Activated CD8-positive, alpha-beta memory T cell treated with anti-CD3 and anti-CD28 coated beads, Interleukin-2, amount 50 U/mL, for 24 hours (primary cell): ENCODE measurements at regions not wholly inside any gene's neighbourhood (a gene's known extent, or its start where the extent isn't known, plus 50 kb on each side); places are given as distances from the start of the nearest gene placed in this dataset.
"Not testable (repeated sequence)": the region's sequence is repeated elsewhere in the genome, so short reads cannot be mapped to it uniquely, and the experiment has no call there.

Experiments used
- DNase-seq: peaks from one replicate; pipeline ENCODE4 v3.0.0-alpha.2; 2020; ENCODE audit errors: extremely low read depth

DNA sequence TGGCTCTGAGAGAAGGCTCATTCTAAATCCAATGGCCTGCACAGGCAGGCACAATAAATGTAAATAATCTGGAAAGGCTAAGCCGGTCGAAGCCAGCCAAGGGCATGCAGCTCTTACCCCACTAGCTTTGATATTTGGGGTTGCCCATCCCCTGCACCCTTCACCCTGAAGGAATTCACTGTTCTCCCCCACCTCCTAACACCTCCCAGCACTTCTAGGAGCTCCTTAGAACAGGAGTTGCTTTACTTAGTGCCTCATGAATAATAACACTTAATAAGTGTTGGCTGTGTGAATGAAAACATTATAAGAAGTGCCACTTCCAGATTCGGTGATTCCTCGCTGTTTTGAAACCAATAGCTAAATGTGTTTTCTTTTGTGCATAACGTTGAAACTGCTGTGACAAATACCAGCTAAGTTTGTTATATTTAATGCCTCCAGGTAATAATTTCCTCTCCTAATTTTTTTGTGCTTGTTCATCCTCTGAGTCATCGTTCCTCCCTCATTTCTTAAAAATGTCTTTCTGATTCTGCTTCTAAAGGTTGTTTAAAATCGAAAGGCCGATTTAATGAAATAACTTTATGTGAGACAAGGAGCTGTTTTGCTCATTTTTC, 458.8 kb downstream of the METTL4 start:
- no peak for DNase-seq

GRCh38 chr18:2114289-2114688, 457.0 kb downstream of the METTL4 start:
- DNase-seq: no peak

DNA sequence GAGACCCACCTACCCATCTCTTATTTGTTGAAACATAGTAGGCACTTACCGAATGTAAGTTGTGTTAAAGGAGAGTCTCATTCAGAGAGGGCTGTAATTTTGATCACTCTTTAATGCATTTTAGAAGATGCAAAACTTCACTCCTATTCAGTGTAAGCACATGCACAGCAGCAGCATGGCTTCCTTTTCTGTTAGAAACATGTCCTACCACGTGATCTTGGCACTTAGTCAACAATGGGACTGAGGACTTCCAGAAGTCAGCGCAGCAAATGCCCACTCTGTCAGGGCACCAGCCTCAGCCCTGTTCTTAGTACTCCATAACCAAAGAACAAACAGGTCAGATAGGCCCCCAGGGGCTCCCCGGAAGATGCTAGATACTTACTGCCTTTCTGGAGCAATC, 456.5 kb downstream of the METTL4 start:
- no peak for DNase-seq

GRCh38 chr18:2121224-2121623, 450.1 kb downstream of the METTL4 start:
- no peak for DNase-seq

DNA sequence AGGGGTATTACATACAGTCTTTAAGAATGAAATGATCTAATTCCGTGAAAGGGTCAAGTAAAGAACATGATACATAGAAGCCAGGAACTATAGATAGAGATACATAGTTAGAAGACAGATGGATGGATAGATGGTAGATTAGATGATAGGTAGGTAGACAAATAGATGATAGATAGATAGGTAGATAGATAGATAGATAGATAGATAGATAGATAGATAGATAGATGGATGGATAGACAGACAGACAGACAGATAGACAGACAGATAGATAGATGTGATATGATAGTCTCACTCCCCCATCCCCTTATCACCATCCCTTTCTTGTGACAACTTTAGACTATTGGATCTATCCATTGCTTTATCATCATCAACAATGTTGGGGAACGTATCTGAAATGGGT, 448.2 kb downstream of the METTL4 start:
- no peak for DNase-seq

DNA sequence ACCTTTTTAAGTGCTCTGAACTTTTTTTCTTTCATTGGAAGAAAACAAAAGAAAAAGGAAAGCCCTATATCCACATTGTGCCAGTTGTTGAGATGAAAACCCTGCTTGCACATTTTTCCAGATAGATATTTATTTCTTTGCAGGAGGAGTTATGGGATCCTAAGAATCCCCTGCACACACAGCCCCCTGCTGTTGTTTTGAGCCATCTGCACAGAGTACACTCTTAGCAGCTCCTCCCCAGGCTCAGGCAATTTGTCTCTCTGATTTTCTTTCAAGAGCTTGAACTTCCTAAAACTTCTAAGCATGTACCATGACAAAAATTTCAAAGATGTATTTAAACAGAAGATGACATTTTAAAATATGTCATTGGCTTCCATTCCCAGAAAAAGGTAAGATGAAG, 436.9 kb downstream of the METTL4 start:
- no peak for DNase-seq

- no peak for DNase-seq
Observed at GRCh38 chr18:2135309-2135708, 436.0 kb downstream of the METTL4 start.

DNA sequence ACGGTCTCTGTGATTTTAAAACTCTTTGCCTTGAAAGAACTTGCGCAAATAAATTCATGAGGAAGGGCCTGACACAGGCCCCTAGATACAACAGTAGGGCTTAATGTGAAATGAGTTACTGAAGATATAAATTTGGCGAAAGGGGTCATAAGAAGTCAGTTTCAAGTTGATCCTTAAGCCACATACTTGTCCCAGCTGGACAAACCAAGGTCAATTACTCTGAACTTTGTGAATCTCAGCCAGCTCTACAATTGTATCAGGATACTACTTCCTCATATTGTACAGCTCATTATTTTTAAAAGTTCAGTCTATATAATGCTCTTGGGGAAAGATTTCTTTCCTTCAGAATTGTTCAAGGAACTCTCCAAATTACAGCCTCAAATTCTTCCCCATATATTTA, 432.8 kb downstream of the METTL4 start:
- no peak for DNase-seq

DNA sequence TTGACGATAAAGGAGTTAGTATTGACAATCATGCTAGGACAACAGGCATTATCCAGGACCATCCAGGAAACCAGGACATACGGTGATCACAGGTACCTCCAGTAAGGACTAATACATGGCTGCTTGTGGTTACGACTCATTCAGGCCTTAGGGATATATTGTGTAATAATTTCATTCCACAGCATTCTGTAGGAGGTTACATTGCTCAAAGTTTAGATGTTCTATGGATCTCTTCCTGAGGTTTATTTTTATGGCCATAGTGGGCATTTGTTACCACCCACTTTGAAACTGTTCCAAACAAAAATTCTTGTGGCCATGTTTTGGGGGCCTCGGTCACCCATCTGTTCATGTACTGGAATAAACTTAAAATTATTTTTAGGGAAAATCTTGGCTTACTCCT, 431.6 kb downstream of the METTL4 start:
- no peak for DNase-seq

DNA sequence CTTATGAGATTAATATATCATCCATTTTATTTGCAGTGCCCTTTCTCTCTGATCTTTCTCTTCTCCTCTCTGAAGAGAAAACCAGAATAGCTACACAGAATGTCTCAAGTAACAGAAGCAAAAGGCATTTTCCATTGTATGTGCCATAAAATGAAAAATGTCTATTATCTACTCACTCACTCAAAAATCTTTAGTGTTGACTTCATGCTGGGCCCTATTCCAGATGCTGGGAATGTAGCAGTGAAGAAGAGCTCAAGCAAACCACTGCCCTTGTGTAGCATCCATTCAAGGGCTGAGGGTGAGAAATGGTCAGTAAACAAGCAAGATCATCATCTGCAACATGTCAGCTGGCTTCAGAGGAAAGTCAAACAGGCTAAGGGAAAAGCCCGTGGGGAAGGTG, 427.7 kb downstream of the METTL4 start:
- DNase-seq: no peak

- no peak for DNase-seq
Observed at GRCh38 chr18:2144811-2145210, 426.5 kb downstream of the METTL4 start.

DNA sequence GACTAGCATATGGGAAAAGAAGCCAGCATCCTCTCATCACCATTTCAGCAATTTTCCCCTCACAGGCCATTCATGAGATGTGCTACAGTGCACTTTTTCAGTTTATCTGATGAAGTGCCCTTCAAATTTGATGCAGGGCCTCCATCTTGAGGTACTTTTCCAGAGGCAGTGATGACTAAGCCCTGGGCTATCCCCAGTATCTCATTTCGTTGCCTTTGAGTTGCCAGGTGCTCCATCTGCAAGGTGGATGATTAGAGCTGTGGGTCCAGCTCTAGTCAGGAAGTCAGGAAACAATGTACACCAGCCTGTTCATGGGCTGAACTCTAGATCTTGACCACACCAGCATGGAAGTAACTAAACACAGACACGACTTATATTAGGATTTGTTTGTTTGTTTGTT, 425.2 kb downstream of the METTL4 start:
- DNase-seq: no peak

DNA sequence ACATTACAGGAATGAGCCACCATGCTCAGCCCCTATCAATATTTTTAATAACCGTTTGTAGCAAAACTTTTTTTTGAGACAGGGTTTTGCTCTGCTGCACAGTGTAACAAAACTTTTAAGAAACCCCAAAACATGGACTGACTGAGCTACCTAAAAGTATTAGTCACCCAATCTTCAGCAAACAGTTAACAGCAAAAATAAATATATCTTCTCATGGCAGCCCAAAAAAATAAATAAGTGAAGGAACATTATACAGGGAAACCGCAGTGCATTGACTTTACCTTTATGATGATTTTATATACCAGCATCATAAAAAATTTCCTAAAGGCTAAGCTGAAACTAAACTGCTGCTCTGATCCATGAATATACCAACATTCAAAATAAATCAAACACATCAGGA, 424.6 kb downstream of the METTL4 start:
- DNase-seq: no peak

DNA sequence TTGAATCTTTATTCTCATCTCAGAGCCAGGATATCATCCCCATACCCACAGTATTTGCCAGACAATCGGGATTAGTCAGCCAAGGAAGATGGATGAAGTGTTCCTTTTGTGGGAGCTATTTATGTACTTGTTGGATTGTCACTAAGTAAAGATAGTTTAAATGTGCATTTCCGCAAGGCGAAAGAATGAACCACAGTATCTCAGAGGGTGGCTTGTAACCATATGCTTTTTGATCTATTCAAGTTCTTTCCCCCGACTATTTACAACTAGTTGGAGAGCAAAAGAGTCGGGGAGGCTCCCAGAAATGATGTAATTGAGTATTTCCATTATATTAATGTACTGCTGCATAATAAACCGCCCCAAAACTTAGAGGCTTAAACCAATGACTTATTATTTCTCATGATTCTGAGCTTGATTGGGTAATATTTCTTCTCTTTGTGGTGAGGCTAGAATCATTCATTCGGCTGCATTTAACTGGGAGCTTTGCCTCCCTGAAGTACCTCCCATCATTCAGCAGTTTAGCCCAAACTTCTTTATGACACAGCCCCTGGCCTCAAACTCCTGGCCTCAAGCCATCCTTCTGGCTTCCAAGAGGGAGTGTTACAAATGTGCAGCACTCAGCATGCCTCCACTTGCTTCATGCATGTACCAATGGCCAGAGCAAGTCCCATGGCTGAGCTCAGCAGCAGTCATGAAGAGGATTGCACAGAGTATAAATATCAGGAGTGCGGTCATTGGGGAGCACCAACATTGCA, 423.7 kb downstream of the METTL4 start:
- no peak for DNase-seq

GRCh38 chr18:2148823-2149222, 422.5 kb downstream of the METTL4 start:
- DNase-seq: no peak

GRCh38 chr18:2150566-2150965, 420.7 kb downstream of the METTL4 start:
- no peak for DNase-seq

DNA sequence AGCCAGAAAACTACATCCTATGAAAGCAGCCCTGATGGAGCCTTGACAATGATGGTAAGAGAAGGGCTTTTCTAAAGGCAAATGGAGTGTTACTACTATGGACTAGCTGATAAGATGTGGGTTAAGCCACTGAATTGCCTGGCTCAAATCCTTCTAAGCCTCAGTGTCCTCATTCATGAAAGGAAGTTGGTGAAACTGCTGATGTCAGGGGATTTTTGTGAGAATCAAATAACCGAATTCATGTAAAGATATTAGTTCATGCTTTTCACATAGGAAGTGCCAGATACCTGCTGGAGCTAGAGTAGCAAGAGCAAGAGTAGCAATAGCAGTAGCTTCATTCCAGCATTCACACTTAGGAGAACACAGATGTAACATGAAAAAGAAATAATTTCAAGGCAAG, 417.0 kb downstream of the METTL4 start:
- no peak for DNase-seq

GRCh38 chr18:2164644-2165550, 406.4 kb downstream of the METTL4 start:
- DNase-seq: no peak

DNA sequence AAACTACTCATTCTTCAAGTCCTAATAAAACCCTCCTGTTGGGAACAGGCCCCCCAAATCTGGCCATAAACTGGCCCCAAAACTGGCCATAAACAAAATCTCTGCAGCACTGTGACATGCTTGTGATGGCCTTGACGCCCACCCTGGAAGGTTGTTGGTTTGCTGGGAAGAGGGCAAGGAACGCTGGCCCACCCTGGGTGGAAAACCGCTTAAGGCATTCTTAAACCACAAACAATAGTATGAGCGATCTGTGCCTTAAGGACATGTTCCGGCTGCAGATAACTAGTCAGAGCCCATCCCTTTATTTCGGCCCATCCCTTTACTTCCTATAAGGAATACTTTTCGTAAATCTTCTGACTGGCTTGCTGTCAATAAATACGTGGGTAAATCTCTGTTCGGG, 404.4 kb downstream of the METTL4 start:
- DNase-seq: not testable (repeated sequence)

DNA sequence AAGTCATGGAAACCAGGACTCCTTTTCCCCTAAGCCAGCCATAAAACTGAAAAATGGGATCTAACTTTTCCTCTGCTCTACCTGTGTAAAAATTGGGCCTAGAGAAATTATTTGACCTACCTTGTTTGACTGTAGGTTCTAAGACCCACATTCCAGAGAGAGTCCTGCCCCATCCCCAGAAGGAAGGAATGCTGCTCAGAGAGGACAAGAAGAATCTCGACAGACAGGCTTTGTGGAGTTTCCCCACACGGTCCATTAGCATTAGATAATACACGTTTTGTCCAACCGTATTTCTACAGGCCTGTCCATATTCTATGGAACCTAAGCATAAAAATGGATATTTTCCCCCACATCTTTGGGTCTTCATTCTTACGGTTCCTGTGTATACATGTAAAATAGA, 403.3 kb downstream of the METTL4 start:
- DNase-seq: no peak

GRCh38 chr18:2169656-2170055, 401.6 kb downstream of the METTL4 start:
- DNase-seq: no peak

DNA sequence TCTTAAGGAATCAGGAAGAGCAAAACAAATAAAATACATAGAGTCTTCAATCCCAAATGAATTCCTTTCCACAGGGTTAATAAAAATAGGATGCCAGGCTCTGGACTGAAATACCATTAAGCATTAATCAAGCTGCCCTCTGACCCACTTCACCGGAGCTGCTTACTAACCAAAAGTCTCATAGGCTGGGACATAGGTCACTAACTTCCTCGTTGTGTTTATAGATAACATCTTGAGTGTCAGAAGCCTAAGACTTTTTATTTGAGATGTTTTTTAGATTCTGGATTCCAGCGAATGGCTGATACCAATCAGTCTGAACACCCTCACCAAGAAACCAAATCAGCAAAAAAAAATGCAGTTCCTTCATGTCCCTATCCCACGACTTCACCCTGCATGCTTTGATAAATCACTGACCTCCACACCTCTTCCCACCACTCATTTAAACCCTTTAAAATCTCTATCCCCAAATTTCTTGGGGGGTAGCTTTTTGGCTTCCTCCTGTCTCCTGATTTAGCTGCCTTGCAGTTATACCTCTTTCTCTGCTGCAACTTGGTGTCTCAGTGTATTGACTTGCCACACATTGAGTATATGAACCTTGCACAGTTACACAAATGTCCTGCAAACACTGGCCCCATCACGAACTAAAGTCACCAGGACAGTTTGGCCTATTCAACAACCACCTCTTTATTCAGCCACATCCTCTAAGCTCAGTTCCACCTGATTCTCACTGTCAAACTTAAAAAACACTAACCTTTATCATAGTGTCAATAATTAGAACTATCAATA, 399.3 kb downstream of the METTL4 start:
- no peak for DNase-seq
